WTC11 (cell line): ENCODE measurements at regions not wholly inside any gene's neighbourhood (a gene's known extent, or its start where the extent isn't known, plus 50 kb on each side); places are given as distances from the start of the nearest gene placed in this dataset.

Experiments used
- ATAC-seq: fragments of 200-7000 bp; cut with Tn5 transposase; 2 replicates; pipeline ENCODE4 v1.10.0; 2021; ENCODE audit warnings: mild to moderate bottlenecking, moderate library complexity
- CTCF ChIA-PET: fragments of 300-600 bp; sonication (Branson Sonifier 250); formaldehyde crosslinking; loops from one replicate; lab custom pipeline; 2021; ENCODE audit warnings: antibody characterized with exemption; lab: Charles Lee
- POLR2A ChIA-PET: fragments of 350-600 bp; sonication (Branson Sonifier 250); formaldehyde crosslinking; loops from one replicate; lab custom pipeline; 2021; ENCODE audit warnings: antibody characterized with exemption; lab: Charles Lee
- DNase-seq: peaks from one replicate; pipeline ENCODE4 v3.0.0; 2021; ENCODE audit warnings: low spot score
- H3K27ac Mint-ChIP-seq: 2 replicates; pipeline ENCODE4 v1.8.0; 2021; ENCODE audit warnings: mixed read lengths
- H3K27me3 Mint-ChIP-seq: 2 replicates; pipeline ENCODE4 v1.8.0; 2021; ENCODE audit warnings: low read depth, mild to moderate bottlenecking, moderate library complexity, mixed read lengths
- H3K36me3 Mint-ChIP-seq: 2 replicates; pipeline ENCODE4 v1.8.0; 2021; ENCODE audit warnings: mixed read lengths
- H3K4me1 Mint-ChIP-seq: 2 replicates; pipeline ENCODE4 v1.8.0; 2022; ENCODE audit warnings: mixed read lengths
- H3K4me3 Mint-ChIP-seq: 2 replicates; pipeline ENCODE4 v1.8.0; 2021; ENCODE audit warnings: mild to moderate bottlenecking, moderate library complexity, mixed read lengths
- H3K9me3 Mint-ChIP-seq: 2 replicates; pipeline ENCODE4 v1.8.0; 2021; ENCODE audit warnings: mixed read lengths
- EMX1 ChIP-seq: fragments of 250-450 bp; sonication (Bioruptor Pico); IDR thresholded peaks from 2 replicates; pipeline ENCODE4 v1.8.0; 2021; ENCODE audit warnings: mild to moderate bottlenecking
- ETV6 ChIP-seq: sonication (generic); formaldehyde crosslinking; IDR thresholded peaks from 2 replicates; pipeline ENCODE4 v1.8.1; 2022; ENCODE audit warnings: mild to moderate bottlenecking, missing genetic modification reagents
- FOXJ3 ChIP-seq: sonication (generic); formaldehyde crosslinking; IDR thresholded peaks from 2 replicates; pipeline ENCODE4 v1.9.0; 2021; ENCODE audit warnings: missing genetic modification reagents, mild to moderate bottlenecking, borderline replicate concordance
- FOXK1 ChIP-seq: sonication (generic); formaldehyde crosslinking; IDR thresholded peaks from 2 replicates; pipeline ENCODE4 v1.8.0; 2022; ENCODE audit warnings: mild to moderate bottlenecking, moderate library complexity, missing genetic modification reagents
- IRF2 ChIP-seq: sonication (generic); formaldehyde crosslinking; IDR thresholded peaks from 2 replicates; pipeline ENCODE4 v1.8.0; 2022; ENCODE audit warnings: low read depth, missing genetic modification reagents, borderline replicate concordance
- KAT7 ChIP-seq: sonication (generic); formaldehyde crosslinking; IDR thresholded peaks from 2 replicates; pipeline ENCODE4 v1.8.1; 2023; ENCODE audit warnings: missing genetic modification reagents, mild to moderate bottlenecking, borderline replicate concordance
- NFATC4 ChIP-seq: fragments of 250-450 bp; sonication (Bioruptor Pico); IDR thresholded peaks from 2 replicates; pipeline ENCODE4 v1.9.0; 2021; ENCODE audit warnings: mild to moderate bottlenecking
- NFE2L1 ChIP-seq: sonication (generic); formaldehyde crosslinking; IDR thresholded peaks from 2 replicates; pipeline ENCODE4 v1.8.1; 2023; ENCODE audit warnings: missing genetic modification reagents
- NFYB ChIP-seq: sonication (generic); formaldehyde crosslinking; conservative IDR thresholded peaks from 2 replicates; pipeline ENCODE4 v1.8.0; 2022; ENCODE audit warnings: low read depth, missing genetic modification reagents
- NR2C2 ChIP-seq: sonication (generic); formaldehyde crosslinking; IDR thresholded peaks from 2 replicates; pipeline ENCODE4 v1.8.0; 2022; ENCODE audit warnings: mild to moderate bottlenecking, missing genetic modification reagents
- RORB ChIP-seq: fragments of 250-450 bp; sonication (Bioruptor Pico); IDR thresholded peaks from 2 replicates; pipeline ENCODE4 v1.9.0; 2021; ENCODE audit warnings: mild to moderate bottlenecking
- TEAD1 ChIP-seq: sonication (generic); formaldehyde crosslinking; IDR thresholded peaks from 2 replicates; pipeline ENCODE4 v1.8.0; 2022; ENCODE audit warnings: mild to moderate bottlenecking, missing genetic modification reagents
- ZNF232 ChIP-seq: sonication (generic); formaldehyde crosslinking; IDR thresholded peaks from 2 replicates; pipeline ENCODE4 v1.8.0; 2022; ENCODE audit warnings: mild to moderate bottlenecking, missing genetic modification reagents
- ZNF396 ChIP-seq: fragments of 250-450 bp; sonication (Bioruptor Pico); IDR thresholded peaks from 2 replicates; pipeline ENCODE4 v1.8.0; 2021; ENCODE audit warnings: mild to moderate bottlenecking, moderate library complexity, borderline replicate concordance
- ZNF671 ChIP-seq: fragments of 250-450 bp; sonication (Bioruptor Pico); IDR thresholded peaks from 2 replicates; pipeline ENCODE4 v1.8.0; 2021; ENCODE audit warnings: mild to moderate bottlenecking
- TF ChIP-seq, protein P1 (sequence below): sonication (generic); formaldehyde crosslinking; IDR thresholded peaks from 2 replicates; pipeline ENCODE4 v1.8.1; 2023; ENCODE audit warnings: mild to moderate bottlenecking, moderate library complexity, missing genetic modification reagents
- TF ChIP-seq, protein P2 (sequence below): fragments of 250-450 bp; sonication (Bioruptor Pico); conservative IDR thresholded peaks from 2 replicates; pipeline ENCODE4 v1.9.0; 2021; ENCODE audit warnings: mild to moderate bottlenecking
- TF ChIP-seq, protein P3 (sequence below): sonication (generic); formaldehyde crosslinking; IDR thresholded peaks from 2 replicates; pipeline ENCODE4 v1.8.0; 2022; ENCODE audit warnings: mild to moderate bottlenecking, missing genetic modification reagents
- TF ChIP-seq, protein P4 (sequence below): fragments of 250-450 bp; sonication (Bioruptor Pico); IDR thresholded peaks from 2 replicates; pipeline ENCODE4 v1.8.0; 2021; ENCODE audit warnings: mild to moderate bottlenecking

DNA sequence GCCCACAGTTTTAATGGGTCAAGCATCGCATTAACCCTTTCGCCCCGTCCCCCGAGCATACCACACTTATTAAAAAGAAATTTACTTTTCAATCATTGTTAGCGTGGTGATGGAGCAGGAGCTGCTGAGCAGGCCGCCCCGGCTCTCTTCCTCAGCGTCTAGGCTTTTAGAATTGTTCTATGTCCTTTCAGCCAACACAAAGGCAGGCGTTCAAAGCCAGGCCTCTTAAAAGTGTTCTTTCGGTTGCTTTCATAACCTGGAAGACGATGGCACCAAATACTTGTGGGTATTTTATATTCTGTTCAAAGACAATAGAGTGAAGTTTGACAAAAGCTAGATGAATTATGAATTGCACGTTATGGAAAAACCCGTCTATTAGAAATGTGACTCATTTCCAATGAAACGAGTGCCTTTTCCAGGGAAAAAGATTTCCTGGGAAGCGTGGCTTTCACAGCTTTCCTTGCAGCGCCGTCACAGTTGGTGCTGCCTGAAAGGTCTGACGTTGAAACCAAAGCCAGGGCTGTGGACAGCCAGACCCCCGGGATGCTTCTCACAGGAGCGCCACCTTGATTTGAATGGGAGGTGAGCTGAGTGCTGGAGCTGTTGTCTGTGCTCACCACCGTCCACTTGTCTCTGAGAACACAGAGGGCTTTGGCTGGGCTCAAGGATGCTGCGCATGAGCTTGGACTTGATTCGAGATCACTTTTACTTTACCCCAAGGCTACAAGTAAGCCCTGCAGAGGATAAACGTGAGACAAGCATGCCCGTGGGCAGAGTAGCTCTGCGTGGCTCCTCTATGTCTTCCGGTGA is 78.8 kb downstream of the SOX1 start (continued):
- TF ChIP-seq, protein P1, sequence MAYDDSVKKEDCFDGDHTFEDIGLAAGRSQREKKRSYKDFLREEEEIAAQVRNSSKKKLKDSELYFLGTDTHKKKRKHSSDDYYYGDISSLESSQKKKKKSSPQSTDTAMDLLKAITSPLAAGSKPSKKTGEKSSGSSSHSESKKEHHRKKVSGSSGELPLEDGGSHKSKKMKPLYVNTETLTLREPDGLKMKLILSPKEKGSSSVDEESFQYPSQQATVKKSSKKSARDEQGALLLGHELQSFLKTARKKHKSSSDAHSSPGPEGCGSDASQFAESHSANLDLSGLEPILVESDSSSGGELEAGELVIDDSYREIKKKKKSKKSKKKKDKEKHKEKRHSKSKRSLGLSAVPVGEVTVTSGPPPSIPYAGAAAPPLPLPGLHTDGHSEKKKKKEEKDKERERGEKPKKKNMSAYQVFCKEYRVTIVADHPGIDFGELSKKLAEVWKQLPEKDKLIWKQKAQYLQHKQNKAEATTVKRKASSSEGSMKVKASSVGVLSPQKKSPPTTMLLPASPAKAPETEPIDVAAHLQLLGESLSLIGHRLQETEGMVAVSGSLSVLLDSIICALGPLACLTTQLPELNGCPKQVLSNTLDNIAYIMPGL (CRISPR knock-in tag): no peak
- TF ChIP-seq ETV6 (CRISPR knock-in tag): no peak
- TF ChIP-seq NFYB (CRISPR knock-in tag): no peak
- TF ChIP-seq ZNF396 (CRISPR knock-in tag): no peak
- TF ChIP-seq RORB: no peak

DNA sequence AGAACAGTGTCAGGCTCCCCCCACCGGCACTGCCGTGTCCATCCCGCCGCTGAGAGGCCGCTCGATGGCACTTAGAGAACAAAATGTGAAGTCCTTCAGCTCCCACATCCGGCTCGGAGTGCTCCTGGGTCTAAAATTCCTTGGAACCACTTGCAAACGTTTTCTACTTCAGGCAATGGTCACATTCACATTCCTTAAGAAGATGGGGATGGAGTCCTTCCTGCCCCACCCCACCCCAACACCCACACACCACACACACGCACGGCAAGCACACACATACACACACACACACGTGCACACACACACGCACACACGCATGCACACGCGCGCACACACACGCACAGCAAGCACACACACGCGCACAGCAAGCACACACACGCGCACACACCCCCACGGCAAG is 83.4 kb downstream of the SOX1 start:
- peaks cover 4% of the 10 kb centered on the region; the same call in 1 of the 2 replicates for H3K36me3 Mint-ChIP-seq
- CTCF ChIA-PET: no interaction called here
- peaks cover 10% of the 10 kb centered on the region for H3K9me3 Mint-ChIP-seq
- no peak overlapping the region for H3K4me3 Mint-ChIP-seq
- peaks cover 8% of the 10 kb centered on the region for H3K27me3 Mint-ChIP-seq
- TF ChIP-seq FOXK1 (CRISPR knock-in tag) (no peak), ZNF232 (CRISPR knock-in tag) (no peak), TEAD1 (CRISPR knock-in tag) (no peak), NFATC4 (CRISPR knock-in tag) (no peak), FOXJ3 (CRISPR knock-in tag) (no peak), RORB (no peak), KAT7 (no peak), IRF2 (no peak), ZNF671 (no peak), EMX1 (CRISPR knock-in tag) (no peak)
- TF ChIP-seq, protein P2, sequence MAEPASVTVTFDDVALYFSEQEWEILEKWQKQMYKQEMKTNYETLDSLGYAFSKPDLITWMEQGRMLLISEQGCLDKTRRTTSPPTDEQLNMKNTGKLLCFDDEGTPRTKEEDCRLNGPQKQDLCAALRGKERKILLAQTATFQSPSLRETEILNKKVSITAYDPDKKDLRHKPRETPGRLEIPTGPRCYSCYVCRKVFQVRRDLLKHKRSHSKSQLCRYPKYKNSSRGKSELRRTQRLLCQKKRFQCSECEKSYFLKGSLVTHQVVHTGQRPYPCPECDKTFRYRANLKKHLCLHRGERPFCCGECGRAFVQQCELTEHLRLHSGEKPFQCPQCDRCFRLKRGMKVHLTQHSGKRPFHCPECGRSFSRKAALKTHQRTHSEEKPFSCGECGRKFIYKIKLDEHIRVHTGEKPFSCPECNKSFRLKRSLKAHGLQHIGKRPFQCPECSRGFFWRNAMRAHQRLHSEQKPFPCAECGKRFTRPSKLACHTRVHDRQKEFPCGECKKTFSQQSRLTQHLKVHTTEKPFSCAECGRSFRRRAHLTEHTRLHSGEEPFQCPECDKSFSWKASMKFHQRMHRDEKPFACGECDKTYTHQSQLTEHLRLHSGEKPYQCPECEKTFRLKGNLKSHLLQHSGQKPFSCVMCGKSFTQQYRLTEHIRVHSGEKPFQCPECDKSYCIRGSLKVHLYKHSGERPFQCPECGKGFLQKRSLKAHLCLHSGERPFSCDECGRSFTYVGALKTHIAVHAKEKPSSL: no peak
- TF ChIP-seq, protein P3, sequence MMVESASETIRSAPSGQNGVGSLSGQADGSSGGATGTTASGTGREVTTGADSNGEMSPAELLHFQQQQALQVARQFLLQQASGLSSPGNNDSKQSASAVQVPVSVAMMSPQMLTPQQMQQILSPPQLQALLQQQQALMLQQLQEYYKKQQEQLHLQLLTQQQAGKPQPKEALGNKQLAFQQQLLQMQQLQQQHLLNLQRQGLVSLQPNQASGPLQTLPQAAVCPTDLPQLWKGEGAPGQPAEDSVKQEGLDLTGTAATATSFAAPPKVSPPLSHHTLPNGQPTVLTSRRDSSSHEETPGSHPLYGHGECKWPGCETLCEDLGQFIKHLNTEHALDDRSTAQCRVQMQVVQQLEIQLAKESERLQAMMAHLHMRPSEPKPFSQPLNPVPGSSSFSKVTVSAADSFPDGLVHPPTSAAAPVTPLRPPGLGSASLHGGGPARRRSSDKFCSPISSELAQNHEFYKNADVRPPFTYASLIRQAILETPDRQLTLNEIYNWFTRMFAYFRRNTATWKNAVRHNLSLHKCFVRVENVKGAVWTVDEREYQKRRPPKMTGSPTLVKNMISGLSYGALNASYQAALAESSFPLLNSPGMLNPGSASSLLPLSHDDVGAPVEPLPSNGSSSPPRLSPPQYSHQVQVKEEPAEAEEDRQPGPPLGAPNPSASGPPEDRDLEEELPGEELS: no peak
- DNase-seq: no peak
- no peak overlapping the region for H3K27ac Mint-ChIP-seq
- ATAC-seq: no peak
- 0 out of 2 replicates have a peak, but pooled peaks cover 2% of the 10 kb centered on the region for H3K4me1 Mint-ChIP-seq
- POLR2A ChIA-PET: no interaction called here

DNA sequence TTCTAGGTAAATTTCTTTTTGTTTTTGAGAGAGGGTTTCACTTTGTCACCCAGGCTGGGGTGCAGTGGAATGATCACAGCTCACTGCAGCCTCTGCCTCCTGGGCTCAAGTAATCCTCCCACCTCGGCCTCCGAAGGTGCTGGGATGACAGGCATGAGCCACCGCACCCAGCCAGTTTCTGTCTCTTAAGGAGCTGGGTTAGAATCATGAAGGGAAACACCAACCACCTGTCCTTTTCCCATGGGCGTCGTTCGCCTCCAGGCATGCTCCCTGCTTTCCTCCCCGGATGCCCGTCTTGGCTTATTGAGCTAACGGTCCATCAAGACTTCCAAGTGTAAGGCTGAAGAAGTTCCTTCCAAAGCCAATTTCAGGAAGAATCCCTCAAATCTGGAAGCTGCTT is 85.9 kb downstream of the SOX1 start:
- CTCF ChIA-PET: no interaction called here
- no peak for DNase-seq
- peaks cover 25% of the 10 kb centered on the region for H3K9me3 Mint-ChIP-seq

DNA sequence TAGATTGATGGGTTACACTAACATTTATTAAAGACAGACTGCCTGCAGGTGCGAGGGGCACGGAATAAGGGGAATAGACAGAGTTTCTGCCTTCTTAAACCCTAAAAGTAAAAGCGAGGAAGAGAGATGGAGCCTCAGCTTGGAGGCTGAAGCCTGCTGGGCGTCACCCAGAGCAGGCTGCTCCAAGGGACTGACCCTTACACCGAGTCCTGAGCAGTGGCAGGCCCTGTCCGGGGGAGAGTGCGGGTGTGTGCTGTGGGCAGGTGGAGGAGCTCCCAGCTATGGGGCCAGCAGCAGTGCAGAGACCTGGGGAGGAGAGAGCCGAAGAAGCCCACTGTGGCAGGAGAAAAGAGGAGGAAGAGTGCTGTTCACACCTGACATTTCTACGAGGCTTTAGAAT is 86.4 kb downstream of the SOX1 start:
- Mint-ChIP-seq H3K4me1 (peaks cover 3% of the 10 kb centered on the region), H3K27me3 (peaks cover 8% of the 10 kb centered on the region), H3K4me3 (no peak overlapping the region), H3K27ac (no peak overlapping the region), H3K36me3 (peaks cover 22% of the 10 kb centered on the region), H3K9me3 (peaks cover 30% of the 10 kb centered on the region)
- ATAC-seq (no peak), DNase-seq (no peak)
- ChIA-PET CTCF (no interaction called here), POLR2A (no interaction called here)
- TF ChIP-seq, protein P4, sequence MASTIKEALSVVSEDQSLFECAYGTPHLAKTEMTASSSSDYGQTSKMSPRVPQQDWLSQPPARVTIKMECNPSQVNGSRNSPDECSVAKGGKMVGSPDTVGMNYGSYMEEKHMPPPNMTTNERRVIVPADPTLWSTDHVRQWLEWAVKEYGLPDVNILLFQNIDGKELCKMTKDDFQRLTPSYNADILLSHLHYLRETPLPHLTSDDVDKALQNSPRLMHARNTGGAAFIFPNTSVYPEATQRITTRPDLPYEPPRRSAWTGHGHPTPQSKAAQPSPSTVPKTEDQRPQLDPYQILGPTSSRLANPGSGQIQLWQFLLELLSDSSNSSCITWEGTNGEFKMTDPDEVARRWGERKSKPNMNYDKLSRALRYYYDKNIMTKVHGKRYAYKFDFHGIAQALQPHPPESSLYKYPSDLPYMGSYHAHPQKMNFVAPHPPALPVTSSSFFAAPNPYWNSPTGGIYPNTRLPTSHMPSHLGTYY (CRISPR knock-in tag): no peak
- TF ChIP-seq, protein P1 (CRISPR knock-in tag): no peak
- TF ChIP-seq ZNF396 (CRISPR knock-in tag) (no peak), NR2C2 (CRISPR knock-in tag) (no peak)

More for the DNA sequence above, 85.9 kb downstream of the SOX1 start:
- TF ChIP-seq NFE2L1 (no peak), ETV6 (CRISPR knock-in tag) (no peak)
- TF ChIP-seq, all 79 proteins: peak for 0
- H3K27me3 Mint-ChIP-seq: peaks cover 8% of the 10 kb centered on the region
- H3K4me1 Mint-ChIP-seq: 0 out of 2 replicates have a peak, but pooled peaks cover 2% of the 10 kb centered on the region
- POLR2A ChIA-PET: no interaction called here
- no peak overlapping the region for H3K27ac Mint-ChIP-seq
- peaks cover 18% of the 10 kb centered on the region for H3K36me3 Mint-ChIP-seq
- no peak for ATAC-seq
- no peak overlapping the region for H3K4me3 Mint-ChIP-seq
